ENCODE measurements at regions not wholly inside any gene's neighbourhood (a gene's known extent, or its start where the extent isn't known, plus 50 kb on each side); places are given as distances from the start of the nearest gene placed in this dataset.

DNA sequence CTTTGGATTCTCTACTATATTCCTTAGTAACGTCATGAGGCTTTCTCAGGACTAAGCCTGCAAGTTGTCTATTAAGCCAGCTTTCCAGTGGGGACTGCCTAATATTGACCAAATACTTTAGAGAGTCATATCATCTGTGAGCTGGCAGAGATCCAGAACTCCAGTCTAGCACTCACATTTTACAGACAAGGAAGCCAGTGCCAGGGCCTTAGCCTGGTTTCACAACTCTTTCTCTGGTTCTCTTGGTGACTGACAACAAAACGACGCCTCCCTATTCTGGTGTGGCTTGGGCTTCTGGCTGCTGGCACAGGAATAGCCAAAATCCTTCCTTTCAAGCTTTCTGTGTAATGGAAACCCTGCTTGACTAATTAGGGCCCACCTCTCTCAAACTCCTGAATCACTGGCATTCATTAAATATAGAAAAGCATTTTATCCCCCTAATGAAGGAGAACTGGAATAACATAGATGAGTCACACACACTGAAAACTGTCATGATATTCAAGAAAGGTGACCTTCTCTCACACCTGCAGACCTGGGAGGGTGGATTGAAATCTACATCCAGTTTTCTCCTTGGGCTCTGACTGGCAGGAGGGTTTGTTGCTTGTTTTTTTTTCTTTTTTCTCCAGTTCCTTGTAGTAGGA is 75.2 kb upstream of the UBL3 start:
- no peaks in the 10 kb centered on the region for H3K36me3 Mint-ChIP-seq (ENCODE audit: insufficient read depth, unreplicated experiment)
- intact Hi-C loops (cut with micrococcal nuclease): loop anchor here (1.0 to 2.0 kb wide), 3 partner anchors 23 to 188 kb away; no protein-coding TSS in a partner anchor
- BruUV-seq (replicated peaks): no TSS peak
- ChIA-PET POLR2A (interaction anchor here (0.7 to 11.5 kb wide), 13 partner anchors 15 to 194 kb away, joined by 3 to 417 read pairs (median 9); partner anchors contain the start of gene UBL3), CTCF (interaction anchor here (0.6 to 7.6 kb wide), 14 partner anchors 9 to 417 kb away, joined by 3 to 122 read pairs (median 6); partner anchors contain the start of gene UBL3)
- peak overlapping the region; percentile 98 for H3K27ac Mint-ChIP-seq (ENCODE audit: low read depth, unreplicated experiment)
- peaks cover 62% of the 10 kb centered on the region for H3K4me1 Mint-ChIP-seq (ENCODE audit: insufficient read depth, unreplicated experiment)
- no peaks in the 10 kb centered on the region for H3K9me3 Mint-ChIP-seq (ENCODE audit: unreplicated experiment)
- no peak overlapping the region for H3K4me3 Mint-ChIP-seq (ENCODE audit: unreplicated experiment)
- TF ChIP-seq, protein P1, sequence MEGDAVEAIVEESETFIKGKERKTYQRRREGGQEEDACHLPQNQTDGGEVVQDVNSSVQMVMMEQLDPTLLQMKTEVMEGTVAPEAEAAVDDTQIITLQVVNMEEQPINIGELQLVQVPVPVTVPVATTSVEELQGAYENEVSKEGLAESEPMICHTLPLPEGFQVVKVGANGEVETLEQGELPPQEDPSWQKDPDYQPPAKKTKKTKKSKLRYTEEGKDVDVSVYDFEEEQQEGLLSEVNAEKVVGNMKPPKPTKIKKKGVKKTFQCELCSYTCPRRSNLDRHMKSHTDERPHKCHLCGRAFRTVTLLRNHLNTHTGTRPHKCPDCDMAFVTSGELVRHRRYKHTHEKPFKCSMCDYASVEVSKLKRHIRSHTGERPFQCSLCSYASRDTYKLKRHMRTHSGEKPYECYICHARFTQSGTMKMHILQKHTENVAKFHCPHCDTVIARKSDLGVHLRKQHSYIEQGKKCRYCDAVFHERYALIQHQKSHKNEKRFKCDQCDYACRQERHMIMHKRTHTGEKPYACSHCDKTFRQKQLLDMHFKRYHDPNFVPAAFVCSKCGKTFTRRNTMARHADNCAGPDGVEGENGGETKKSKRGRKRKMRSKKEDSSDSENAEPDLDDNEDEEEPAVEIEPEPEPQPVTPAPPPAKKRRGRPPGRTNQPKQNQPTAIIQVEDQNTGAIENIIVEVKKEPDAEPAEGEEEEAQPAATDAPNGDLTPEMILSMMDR (IDR thresholded peaks at IDR 0.05; ENCODE audit: unreplicated experiment): no peak
- DNase-seq (ENCODE audit: unreplicated experiment): peak; percentile 96
- no peaks in the 10 kb centered on the region for H3K27me3 Mint-ChIP-seq (ENCODE audit: insufficient read depth, unreplicated experiment)

DNA sequence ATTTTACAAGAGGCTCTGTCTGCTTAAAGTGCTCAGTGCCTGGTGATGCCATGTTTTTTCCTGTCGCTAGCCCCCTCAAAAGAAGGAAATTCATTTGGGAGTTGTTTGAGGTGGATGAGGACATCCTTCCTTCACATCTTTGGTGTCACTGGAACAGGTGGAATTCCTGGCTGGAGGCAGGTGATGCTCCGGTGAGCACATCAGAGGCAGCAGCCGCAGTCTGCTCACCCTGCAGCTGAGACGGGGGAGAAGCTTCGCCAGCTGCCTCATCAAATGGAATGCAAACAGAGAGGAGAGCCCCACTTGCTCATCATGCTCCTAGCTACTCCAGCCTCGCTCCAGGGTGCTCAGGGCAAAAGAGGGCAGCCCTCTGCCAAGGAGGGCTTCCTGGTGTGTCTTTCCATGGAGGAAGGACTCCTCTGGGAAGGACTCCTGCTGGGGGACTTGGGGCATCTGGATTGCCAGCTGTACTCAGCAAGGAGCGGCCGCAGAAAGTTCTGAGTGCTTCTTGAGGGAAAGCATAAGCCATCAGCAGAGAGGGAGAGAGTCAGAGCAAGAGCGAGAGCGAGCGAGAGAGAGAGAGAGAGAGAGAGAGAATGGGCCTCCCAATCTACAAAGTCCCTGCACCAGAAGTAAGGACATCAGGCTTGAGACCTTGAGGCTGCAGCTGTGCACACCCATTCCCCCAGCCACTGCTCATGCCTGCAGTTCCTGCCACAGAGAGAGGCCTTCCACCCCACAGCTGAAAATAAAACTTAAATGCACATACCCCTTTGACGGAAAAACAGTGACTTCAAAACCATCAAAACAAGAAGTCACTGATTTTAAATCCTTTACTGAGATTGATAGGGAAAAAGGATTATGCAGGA is 74.3 kb upstream of the UBL3 start:
- intact Hi-C loops (cut with micrococcal nuclease): loop anchor here (1.0 to 2.0 kb wide), 5 partner anchors 22 to 189 kb away; no protein-coding TSS in a partner anchor
- peaks cover 70% of the 10 kb centered on the region for H3K4me1 Mint-ChIP-seq (ENCODE audit: insufficient read depth, unreplicated experiment)

DNA sequence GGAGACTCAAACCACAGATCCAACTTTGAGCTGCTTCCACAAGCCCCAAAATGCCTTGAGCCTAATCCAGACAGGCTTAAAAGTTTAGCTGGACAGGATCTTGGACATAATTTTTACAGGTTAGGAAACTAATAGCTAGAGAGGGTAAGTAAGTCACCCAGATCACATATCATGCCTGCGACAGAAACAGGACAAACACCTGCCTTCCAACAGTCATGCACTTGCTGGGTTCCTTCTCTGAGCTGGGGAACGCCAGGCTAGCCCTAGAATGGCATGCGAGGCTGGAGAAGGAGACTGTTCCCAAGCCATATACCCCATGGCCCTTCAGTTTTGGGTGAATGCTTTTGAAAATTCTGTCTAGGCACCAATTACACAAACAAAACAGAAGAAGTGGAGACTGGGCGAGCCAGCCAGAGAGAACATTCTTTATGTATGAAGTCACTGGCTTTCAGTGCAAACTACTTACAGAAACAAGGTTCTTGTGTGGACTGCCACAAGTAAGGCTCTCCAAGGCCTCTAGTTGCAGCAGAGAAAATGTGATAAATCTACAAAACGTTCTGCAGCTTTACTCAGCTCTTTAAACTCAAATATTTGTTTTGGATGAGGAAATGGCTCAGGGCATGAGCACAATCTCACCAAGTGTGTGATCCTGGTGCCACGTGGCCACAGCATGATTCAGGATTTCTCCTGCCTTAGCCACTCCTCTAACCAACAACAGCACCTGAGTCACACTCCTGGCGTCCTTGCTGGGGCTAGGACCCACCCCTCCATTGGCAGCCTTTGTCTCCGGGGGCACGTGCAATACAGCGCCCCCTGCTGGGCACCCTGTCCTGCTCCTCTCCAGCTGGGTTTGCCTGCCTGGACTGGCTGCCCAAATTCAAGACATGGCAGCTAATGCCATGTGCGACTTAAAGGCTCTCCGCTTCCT is 73.4 kb upstream of the UBL3 start:
- peak; percentile 97 for DNase-seq (ENCODE audit: unreplicated experiment)
- H3K9me3 Mint-ChIP-seq (ENCODE audit: unreplicated experiment): no peaks in the 10 kb centered on the region
- no peaks in the 10 kb centered on the region for H3K27me3 Mint-ChIP-seq (ENCODE audit: insufficient read depth, unreplicated experiment)
- H3K4me3 Mint-ChIP-seq (ENCODE audit: unreplicated experiment): peak overlapping the region; percentile 37
- TSS peak; percentile 79 for BruUV-seq (replicated peaks)
- POLR2A ChIA-PET: interaction anchor here (0.7 to 11.5 kb wide), 20 partner anchors 13 to 693 kb away, joined by 3 to 417 read pairs (median 4); partner anchors contain the start of genes UBL3 and USPL1
- intact Hi-C loops (cut with micrococcal nuclease): loop anchor here (1.0 to 2.0 kb wide), 4 partner anchors 21 to 153 kb away; no protein-coding TSS in a partner anchor
- CTCF ChIA-PET: interaction anchor here (0.5 to 7.6 kb wide), 31 partner anchors 9 to 415 kb away, joined by 3 to 122 read pairs (median 4); partner anchors contain the start of gene UBL3
- TF ChIP-seq, protein P1 (IDR thresholded peaks at IDR 0.05; ENCODE audit: unreplicated experiment): peak; percentile 94
- peaks cover 4% of the 10 kb centered on the region for H3K36me3 Mint-ChIP-seq (ENCODE audit: insufficient read depth, unreplicated experiment)
- H3K27ac Mint-ChIP-seq (ENCODE audit: low read depth, unreplicated experiment): peak overlapping the region; percentile 98
- H3K4me1 Mint-ChIP-seq (ENCODE audit: insufficient read depth, unreplicated experiment): peaks cover 71% of the 10 kb centered on the region

More for the DNA sequence above, 74.3 kb upstream of the UBL3 start:
- H3K36me3 Mint-ChIP-seq (ENCODE audit: insufficient read depth, unreplicated experiment): no peaks in the 10 kb centered on the region
- peak overlapping the region; percentile 37 for H3K4me3 Mint-ChIP-seq (ENCODE audit: unreplicated experiment)
- POLR2A ChIA-PET: interaction anchor here (0.7 to 11.5 kb wide), 22 partner anchors 14 to 195 kb away, joined by 3 to 417 read pairs (median 4); partner anchors contain the start of gene UBL3
- BruUV-seq (replicated peaks): no TSS peak
- peak overlapping the region; percentile 98 for H3K27ac Mint-ChIP-seq (ENCODE audit: low read depth, unreplicated experiment)
- CTCF ChIA-PET: interaction anchor here (0.5 to 7.6 kb wide), 27 partner anchors 10 to 416 kb away, joined by 3 to 122 read pairs (median 5); partner anchors contain the start of gene UBL3
- DNase-seq (ENCODE audit: unreplicated experiment): peak; percentile 46
- H3K9me3 Mint-ChIP-seq (ENCODE audit: unreplicated experiment): no peaks in the 10 kb centered on the region
- TF ChIP-seq, protein P1 (IDR thresholded peaks at IDR 0.05; ENCODE audit: unreplicated experiment): no peak
- no peaks in the 10 kb centered on the region for H3K27me3 Mint-ChIP-seq (ENCODE audit: insufficient read depth, unreplicated experiment)

All from MCF 10A (cell line).